ENCODE measurements at regions not wholly inside any gene's neighbourhood (a gene's known extent, or its start where the extent isn't known, plus 50 kb on each side); places are given as distances from the start of the nearest gene placed in this dataset.

DNA sequence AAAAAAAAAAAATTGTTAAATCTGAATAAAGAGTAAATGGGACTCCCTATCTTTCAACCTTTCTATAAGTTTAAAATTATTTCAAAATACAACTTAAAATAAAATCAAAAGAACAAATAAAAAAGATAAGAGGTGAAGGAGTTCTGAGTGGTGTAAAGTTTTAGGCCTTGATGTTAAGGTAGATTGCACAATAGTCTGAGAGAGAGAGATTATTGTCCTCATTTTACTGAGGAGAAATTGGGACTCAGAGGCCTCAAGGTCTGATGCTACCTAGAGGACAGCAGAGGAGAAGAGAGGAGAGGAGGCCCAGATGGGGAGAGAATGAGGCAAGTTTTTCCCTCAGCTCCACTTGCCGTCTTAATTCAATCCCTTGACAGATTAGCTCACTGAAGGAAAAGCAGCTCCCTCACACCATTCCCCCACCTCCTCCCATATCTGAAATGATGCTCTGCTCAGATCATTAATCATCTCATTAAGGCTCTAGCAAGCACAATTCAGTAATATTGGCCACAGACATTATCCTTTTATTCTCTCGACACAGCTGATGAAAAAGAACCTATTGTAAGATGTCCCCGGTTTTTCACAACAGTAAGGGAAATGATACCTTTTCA, 106.3 kb upstream of the PTPN13 start:
- TF ChIP-seq, protein P1, sequence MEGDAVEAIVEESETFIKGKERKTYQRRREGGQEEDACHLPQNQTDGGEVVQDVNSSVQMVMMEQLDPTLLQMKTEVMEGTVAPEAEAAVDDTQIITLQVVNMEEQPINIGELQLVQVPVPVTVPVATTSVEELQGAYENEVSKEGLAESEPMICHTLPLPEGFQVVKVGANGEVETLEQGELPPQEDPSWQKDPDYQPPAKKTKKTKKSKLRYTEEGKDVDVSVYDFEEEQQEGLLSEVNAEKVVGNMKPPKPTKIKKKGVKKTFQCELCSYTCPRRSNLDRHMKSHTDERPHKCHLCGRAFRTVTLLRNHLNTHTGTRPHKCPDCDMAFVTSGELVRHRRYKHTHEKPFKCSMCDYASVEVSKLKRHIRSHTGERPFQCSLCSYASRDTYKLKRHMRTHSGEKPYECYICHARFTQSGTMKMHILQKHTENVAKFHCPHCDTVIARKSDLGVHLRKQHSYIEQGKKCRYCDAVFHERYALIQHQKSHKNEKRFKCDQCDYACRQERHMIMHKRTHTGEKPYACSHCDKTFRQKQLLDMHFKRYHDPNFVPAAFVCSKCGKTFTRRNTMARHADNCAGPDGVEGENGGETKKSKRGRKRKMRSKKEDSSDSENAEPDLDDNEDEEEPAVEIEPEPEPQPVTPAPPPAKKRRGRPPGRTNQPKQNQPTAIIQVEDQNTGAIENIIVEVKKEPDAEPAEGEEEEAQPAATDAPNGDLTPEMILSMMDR (IDR thresholded peaks at IDR 0.05) = no peak
- no peak for TF ChIP-seq ZFX (IDR thresholded peaks at IDR 0.05; ENCODE audit: borderline replicate concordance)
